ENCODE measurements at regions not wholly inside any gene's neighbourhood (a gene's known extent, or its start where the extent isn't known, plus 50 kb on each side); places are given as distances from the start of the nearest gene placed in this dataset.

- TF ChIP-seq CTCF (IDR thresholded peaks at IDR 0.05; ENCODE audit: insufficient read depth, low read length, poor library complexity, severe bottlenecking) (no peak), EZH2phosphoT487 (conservative IDR thresholded peaks at IDR 0.05; ENCODE audit: low read length) (no peak)
Observed at GRCh38 chr2:21999522-21999921, 875.8 kb downstream of the TDRD15 start.
